Ammon's horn (tissue), 1 donor: ENCODE measurements at regions not wholly inside any gene's neighbourhood (a gene's known extent, or its start where the extent isn't known, plus 50 kb on each side); places are given as distances from the start of the nearest gene placed in this dataset.
"Not testable (repeated sequence)": the region's sequence is repeated elsewhere in the genome, so short reads cannot be mapped to it uniquely, and the experiment has no call there.

ENCODE experiments used
- DNase-seq: peaks from one replicate; pipeline ENCODE4 v3.0.0-alpha.2; 2016; ENCODE audit warnings: low spot score

DNA sequence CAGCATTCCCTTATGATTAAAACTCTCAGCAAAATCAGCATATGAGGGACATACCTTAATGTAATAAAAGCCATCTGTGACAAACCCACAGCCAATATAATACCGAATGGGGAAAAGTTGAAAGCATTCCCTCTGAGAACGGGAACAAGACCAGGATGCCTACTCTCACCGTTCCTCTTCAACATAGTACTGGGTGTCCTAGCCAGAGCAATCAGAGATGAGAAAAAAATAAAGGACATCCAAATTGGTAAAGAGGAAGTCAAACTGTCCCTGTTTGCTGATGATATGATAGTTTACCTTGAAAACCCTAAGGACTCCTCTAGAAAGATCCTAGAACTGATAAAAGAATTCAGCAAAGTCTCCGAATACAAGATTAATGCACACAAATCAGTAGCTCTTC is 141.6 kb upstream of the MAN1A1 start:
- DNase-seq: not testable (repeated sequence)

DNA sequence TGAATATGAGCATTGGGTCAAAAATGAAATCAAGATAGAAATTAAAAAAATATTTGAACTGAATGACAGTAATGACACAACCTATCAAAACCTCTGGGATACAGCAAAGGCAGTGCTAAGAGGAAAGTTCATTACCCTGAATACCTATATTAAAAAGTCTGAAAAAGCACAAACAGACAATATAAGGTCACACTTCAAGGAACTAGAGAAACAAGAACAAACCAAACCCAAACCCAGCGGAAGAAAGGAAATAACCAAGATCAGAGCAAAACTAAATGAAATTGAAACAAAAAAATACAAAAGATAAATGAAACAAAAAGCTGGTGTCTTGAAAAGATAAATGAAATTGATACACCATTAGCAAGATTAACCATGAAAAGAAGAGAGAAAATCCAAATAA is 140.5 kb upstream of the MAN1A1 start:
- DNase-seq: not testable (repeated sequence)

DNA sequence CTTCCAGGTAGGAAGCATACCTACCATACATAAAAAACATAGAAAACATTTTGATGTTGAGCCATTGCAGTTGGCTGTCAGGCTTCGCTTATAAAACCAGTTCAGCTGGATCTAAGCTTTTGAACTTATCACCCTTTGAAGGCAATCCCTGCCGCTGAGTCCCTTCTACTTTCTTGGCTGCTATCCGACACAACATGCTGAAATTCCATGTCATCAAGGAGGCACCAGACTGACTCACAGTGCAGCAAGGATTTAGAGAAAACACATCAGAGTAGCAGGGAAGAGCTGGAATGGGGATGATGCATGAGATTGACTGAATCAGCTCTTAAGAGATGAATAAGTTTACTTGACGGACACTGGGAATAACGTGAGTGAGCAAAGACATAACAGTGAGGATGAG is 135.0 kb upstream of the MAN1A1 start:
- DNase-seq: no peak

DNA sequence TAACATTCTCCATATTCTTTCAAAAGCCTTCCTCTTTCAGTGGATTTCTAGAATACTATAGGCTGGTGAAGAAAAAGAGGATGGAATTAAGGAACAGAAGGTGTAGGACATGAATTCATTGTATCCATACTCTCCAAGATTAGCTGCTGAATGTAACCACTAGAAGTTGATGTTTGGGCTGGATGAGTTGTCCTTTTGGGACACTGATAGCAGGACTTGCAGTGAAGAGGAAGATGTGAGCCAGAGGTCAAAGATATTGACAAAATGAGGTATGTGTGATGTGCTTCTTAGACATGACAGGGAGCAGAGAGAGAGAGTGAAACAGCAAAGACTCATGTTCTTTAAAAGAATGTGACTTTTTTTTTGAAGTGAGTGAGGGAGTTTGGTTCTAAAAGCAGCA is 134.3 kb upstream of the MAN1A1 start:
- DNase-seq: no peak

DNA sequence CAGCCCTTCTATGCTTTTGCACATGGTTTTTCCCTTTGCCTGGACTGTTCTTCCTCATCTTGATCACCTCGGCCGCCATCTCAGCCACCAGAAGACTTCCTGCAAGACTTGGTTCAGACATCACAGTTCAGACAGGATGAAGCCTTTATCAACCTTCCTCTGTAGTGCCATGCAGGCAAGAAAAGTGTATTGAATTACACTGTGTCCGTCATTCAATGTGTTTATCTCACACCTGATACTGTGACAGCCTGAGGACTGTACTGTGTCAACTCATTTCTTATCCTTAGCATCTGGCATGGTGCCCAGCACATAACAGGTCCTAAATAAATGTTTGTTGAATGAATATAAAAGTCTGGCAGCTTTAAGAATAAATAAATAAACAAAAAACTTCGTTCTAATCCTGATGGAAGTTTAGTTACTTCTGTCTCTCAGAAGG is 133.3 kb upstream of the MAN1A1 start:
- DNase-seq: no peak

DNA sequence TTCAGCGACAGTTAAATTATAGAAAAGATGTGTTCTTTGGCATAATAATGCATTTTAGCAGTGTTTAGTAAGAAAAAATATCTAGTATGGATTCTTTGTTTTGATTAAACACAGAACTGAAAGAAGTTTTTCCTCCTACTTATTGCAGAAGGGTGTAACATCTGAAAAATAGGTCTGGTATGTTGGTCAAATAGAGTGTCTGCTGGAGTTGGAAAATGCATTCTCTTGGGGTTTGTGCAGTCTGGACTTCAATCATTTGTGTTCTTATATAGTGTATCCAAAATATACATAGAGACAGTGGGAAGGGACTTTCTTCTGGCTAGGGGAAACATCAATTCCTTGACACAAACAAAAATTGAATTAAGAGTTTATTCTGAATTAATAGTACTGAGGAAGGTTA is 132.4 kb upstream of the MAN1A1 start:
- DNase-seq: no peak

DNA sequence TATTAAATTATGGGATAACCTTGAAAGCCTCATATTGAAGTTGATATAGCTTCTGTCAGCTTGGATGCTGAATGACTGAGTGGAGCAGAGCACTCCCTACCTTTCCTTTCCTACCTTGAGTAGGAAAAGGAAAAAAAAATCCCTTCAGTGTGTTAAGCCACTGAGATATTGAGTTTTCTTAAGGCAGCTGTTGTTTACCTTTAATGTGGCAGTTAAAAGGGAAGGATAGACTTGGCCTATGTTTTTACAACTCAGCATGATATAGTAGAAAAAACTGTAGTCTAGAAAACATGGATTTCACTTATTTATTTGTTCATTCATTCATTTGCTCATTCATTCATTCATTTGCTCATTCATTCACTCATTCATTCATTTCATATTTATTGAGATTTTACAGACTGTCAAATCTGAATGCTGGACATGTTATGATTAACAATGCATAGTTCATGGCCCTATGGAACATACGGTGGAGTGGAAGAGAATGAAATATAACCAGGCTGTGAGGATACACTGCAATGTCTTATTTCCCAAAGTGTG is 131.5 kb upstream of the MAN1A1 start:
- DNase-seq: no peak

DNA sequence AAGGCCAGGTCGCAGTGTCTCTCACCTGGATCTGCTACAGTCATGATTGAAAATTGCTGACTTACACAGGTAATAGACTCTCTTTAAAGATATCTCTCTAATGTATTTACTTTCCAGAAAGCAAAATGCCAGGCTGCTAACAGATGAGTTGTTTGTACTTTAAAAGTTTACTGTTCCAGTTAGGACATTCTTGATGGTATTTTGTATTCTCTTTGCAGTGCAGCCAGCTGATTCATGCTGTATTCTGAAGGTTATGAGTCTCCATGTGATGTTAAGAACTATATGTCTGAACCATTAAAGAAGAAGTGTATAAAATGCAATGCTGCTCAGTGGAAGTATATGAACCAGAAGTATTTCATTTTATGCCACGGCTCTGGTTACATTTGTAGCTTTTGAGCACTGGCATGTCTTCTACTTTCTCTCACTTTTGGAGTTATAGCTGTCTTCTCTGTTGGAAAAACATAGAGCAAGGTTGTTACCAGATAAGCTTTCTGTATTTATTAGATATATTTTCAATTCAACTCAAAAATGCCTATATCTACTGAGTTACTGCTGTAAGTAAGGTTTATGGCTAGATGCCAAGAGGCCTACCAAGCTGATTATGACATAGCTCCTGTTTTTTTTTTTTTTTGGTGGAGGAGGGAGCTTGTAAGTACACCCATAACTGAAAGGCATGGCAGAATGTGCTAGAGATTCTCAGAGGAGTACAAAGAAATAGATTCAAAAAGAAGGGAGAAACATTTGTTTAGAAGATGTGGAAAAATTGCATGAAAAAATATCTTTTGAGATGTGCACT is 130.5 kb upstream of the MAN1A1 start:
- no peak for DNase-seq

DNA sequence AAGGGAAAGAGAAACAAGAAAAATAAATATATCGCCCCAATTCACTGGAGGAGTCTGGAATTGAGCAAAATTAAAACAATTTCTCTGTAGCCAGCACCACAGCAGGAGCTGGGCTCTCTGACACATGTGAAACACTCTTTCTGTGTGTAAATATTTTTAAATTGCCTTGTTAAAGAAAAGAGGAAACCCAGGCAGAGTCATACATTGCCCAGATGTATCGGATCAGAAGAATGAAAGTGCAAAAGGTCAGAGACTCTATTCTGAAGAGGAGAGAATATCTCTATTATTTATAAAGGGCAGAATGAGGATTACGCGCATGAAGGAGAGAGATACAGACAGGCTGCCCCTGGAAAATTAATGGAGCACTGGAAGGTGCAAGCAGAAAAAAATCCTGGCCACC is 127.0 kb upstream of the MAN1A1 start:
- no peak for DNase-seq

DNA sequence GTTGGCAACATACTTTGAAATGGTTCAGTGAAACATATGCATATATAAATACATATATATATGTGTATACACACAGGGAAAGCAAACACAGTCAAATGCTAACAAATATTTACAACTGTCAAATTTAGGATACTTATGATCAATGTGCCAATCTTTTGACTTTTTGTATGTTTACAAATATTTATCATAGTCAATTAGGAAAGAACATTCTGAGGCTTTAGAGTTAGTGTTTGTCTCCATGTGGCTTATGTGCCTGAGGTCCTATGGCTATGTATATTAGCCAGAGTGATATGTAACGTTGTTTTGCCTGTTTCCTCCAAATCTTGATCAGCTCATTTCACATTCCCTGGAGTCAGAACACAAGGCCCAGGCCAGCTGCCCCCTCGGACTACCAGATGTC is 126.5 kb upstream of the MAN1A1 start:
- DNase-seq: no peak

DNA sequence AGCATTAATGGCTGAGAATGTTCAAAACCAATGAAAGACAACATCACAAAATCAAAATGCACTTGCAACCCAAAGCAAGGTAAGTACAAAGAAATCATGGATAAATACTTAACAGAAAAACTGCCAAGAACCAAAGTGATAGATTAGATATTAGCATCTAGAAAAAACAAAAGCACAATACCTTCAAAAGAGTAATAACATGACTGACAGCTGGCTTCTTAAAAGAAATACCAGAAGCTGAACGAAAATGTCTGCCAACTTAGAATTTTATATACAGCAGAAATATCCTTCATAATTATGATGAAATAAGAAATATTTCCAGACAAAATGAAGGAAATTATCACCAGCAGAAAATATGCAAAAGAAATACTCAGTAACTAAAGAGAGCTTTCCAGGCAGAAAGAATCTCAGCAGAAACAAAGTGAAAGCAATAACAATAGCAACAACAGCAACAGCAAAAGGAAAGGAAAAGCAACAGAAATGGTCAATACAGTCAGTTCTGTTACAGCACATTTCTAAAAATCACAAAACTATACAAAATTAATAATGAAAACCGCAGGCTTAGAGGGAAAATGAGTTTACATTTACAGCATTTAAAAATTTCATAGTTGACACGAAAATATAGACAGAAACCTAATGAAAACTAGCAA is 121.5 kb upstream of the MAN1A1 start:
- DNase-seq: no peak

DNA sequence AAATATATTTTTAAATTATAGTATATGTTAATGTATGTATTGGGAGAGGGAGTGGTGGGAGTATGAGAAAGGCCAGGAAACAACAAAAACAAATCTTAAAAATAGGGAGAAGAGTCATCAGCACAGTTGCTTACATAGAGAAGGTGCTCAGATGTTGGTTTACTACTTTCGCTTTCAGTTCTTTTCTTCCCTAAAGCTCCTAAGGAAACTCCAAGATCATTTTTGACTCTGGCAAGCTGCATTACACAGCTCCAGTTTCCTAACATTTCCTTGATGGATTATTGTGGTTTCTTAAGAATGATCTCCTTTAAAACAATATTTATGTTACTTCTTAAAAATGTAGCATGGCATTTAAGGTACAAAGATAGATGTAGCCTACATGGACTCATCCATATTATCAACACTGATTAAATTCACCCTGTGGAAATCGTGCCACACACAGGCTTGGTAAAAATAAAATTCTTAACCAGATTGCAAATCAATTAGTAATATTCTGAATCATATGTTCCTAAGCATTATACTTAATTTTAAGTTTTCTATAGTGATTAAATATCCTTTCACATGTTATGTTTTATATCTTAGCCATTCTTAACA is 118.0 kb upstream of the MAN1A1 start:
- DNase-seq: no peak

DNA sequence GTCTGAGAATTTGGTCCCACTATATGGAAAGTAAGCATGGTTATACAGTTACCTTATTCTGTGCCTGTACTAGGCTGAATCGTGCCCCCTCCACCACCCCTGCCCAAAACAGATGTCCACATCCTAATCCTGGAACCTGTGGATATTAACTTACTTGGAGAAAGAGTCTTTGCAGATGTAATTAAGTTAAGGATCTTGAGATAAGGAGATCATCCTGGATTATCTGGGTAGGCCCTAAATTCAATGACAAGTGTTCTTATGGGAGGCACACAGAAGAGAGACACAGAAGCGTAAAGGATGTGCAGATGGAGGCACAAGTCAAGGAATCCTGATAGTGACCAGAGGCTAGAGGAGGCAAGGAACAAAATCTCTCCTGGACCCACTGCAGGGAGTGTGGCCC is 116.7 kb upstream of the MAN1A1 start:
- no peak for DNase-seq

DNA sequence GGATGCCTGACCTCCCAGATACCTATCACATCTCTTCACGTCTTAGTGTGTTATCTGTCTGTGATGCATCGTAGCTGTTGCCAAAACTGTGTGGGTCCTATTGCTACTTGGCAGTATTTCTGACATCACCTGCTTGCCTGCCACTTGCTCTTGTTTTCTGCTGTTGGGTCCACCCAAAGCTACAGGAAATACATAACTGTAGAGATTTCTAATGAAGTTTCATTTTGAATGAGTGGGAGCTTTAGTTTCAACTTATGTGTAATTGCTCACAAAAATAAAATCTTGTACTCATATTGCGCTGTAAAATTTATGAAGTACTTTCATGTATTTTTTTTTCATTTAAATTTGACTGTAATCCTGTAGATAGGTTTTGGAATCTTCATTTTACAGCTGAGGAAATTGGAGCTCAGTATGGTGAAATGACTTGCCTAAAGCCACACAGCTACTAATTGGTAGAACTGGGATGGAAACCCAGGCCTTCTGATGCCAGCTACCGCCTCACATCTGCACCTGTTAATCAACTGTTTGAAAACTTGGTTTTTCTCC is 113.6 kb upstream of the MAN1A1 start:
- no peak for DNase-seq

DNA sequence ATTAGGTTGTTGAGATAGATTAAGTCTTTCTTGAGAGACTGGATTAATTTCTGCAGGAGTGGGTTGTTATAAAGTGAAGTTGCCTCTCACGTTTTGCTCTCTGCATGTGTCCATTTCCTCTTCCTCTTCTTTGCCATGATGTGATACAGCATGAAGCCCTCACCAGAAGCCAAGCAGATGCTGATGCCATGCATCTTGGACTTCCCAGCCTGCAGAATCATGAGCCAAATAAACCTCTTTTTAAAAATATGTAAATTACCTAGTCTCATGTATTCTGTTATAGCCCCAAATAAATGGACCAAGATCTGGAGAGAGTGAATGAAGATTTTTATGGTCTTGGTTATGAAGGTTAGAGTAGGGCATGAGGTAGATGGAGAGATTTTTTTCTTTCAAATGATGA is 111.6 kb upstream of the MAN1A1 start:
- DNase-seq: no peak

DNA sequence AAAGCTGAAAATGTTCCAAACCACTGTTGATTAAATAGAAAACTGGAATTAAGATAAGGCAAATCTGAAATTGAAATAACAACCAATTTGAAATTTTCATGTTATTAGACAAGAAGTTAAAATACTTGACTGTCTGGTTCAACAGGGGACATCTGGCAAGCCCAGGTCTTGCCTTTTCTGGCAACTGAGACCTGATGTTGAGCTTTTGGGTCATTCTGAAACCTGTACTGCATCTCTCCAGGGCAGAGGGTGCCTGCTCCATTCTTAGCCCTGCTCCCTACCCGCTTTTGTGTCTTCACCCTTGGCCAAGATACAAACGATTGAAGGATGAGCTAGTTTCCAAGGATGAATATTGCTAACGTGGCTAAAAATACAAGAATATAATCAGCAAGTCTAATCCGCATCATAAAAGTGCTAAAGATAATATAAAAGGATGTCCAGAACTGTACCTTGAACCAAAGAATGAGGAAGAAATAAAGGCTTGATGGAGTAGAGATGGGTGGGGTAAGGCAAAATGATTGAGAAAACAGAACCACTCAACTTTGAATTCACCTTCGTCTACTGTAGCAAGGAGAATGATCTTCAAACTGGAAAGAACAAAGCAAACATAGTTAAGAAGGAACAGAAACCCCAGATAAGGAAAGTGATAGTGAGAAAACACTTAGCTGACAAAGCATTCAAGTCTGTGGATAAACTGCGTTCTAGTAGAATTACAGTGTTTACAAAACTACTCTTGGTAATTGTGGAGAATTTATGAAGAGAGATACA is 109.8 kb upstream of the MAN1A1 start:
- DNase-seq: no peak

DNA sequence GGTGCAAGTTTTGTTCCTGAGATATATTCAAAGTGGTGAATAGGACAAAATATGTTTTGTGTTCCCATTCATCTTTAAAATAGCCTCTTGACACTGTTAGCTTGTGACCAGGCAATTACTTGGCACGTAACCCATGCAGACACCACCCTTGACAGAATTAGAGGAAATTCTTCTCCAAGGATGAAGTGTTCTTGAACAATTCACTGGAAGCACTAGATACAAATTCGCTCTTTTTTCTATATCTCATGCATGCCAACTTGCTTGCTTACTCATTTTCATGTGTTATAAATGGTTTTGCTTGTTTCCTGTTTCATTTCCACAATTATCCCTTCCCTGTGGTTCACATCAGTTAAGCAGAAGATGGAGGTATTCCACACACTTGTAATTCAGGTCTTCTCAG is 105.2 kb upstream of the MAN1A1 start:
- DNase-seq: no peak

DNA sequence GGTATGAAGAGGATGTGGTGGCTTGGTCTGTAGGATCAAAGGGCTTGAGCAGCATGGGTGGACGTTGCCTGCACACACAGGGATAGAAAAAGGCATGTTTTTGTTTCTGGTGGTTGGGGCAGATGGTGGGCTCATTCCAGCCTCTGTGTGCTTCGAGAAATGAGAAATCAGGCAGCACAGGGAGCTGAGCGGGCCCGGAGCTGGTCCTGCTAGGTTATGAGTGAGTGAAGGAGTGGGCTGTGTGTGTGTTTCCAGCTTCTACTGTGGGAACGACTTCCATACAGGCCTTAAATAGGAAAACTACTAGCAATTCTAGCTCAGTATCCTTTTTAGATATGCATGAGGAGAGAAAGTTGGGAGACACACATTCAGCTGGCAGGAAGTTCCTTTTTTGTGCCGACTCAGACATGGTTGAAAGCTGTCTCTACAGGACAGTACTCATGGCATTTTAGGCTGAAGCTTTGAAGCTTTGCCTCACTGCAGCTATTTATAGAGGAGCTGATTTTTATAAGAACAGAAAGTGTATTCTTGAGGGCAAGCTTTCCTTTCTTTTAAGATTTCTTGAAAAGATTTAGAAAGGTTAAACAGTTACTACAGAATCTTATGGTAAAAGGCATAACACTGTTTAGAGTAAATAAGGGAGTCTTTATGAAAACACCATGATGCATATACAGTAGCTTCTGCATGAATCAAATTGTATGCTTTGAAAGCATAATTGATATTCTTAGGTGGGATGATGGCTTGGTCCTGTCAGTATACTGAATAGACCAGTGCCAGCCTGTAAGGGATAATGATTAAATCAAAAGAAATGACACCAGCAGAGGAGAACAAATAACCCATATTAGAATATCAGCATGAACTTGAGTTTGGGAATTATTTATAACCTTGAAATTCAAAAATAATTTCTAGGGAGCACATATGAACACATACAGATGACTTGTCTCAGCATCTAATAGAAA is 104.0 kb upstream of the MAN1A1 start:
- DNase-seq: no peak

DNA sequence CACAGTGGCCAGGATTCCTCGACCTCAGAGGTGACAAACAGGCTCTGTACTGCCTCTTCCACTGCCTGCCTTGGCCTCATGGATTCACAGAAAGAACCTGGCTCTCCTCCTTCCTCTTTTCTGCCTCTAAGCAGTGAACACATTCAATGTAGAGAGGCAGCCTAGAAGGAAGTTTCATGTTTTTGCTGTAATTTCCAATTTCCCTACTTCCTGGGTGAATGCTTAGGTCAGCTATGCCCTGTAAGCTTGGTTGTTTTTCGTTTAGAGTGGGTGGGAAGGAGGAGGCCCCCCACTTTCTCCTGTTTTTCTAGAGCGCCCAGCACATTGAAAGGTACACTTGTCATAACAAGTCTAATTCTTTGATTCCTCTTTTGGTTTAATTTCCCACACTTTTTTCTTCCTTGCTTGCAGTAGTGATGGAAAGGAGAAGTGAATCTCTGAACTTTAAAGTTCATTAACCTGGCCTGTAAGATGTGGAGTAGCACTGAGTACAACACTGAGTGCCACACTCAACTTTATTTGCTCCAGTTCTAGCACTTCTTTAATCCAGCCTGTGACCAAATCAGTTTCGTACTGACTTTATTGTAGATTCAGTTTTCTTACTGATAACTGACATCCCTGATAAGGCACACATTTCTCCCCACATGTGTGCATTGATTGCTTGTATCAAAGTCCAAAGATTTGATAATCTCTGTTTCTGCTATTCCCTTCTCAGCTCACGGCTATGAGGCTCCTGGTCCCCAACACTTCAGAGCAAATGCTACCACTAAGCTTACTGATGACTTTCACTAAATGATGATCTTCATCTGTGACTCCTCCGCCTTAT is 100.0 kb upstream of the MAN1A1 start:
- DNase-seq: peak; percentile 37

DNA sequence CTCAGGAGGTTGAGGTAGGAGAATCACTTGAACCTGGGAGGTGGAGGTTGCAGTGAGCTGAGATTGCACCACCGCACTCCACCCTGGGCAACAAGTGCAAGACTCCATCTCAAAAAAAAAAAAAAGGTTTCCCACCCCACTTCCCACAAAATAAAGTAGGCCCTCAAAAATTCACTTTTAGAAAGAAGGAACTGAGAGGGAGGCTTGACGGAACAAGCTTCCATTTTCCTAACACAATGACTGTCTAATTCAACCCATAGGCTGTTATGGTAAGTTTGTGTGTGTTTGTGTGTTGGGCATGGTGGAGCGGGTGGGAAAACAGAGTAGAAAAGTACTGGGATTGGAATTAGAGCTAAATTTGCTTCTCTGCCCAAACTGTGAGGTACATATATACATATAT is 98.4 kb upstream of the MAN1A1 start:
- DNase-seq: no peak
